BJ (cell line): ENCODE measurements at regions not wholly inside any gene's neighbourhood (a gene's known extent, or its start where the extent isn't known, plus 50 kb on each side); places are given as distances from the start of the nearest gene placed in this dataset.
"Not testable (repeated sequence)": the region's sequence is repeated elsewhere in the genome, so short reads cannot be mapped to it uniquely, and the experiment has no call there.

Source experiments
- CTCF ChIA-PET: fragments of 350-600 bp; formaldehyde crosslinking; extraction: SDS; loops from one replicate; lab custom pipeline; 2021; ENCODE audit warnings: antibody characterized with exemption, inconsistent platforms; lab: Yijun Ruan, JAX
- POLR2A ChIA-PET: fragments of 300-600 bp; sonication (Branson Sonifier 250); formaldehyde crosslinking; extraction: SDS; loops from one replicate; lab custom pipeline; 2021; ENCODE audit warnings: antibody characterized with exemption; lab: Charles Lee
- DNase-seq: peaks from one replicate; pipeline ENCODE4 v3.0.0-alpha.2; 2011; ENCODE audit warnings: low read depth
- H3K27me3 ChIP-seq: 2 replicates; pipeline ENCODE4 v1.6.0; 2011; ENCODE audit warnings: low read length; ENCODE audit not compliant: control insufficient read depth, insufficient read depth
- H3K36me3 ChIP-seq: 2 replicates; pipeline ENCODE4 v1.5.1; 2011; ENCODE audit warnings: low read length; ENCODE audit not compliant: control insufficient read depth, insufficient read depth
- H3K4me3 ChIP-seq: 2 replicates; pipeline ENCODE4 v1.5.1; 2011; ENCODE audit warnings: low read depth, mild to moderate bottlenecking, control low read depth, low read length
- CTCF ChIP-seq: IDR thresholded peaks from 2 replicates; pipeline ENCODE4 v1.5.1; 2011; ENCODE audit warnings: low read depth, mild to moderate bottlenecking, control low read depth, inconsistent platforms, low read length, moderate library complexity; ENCODE audit not compliant: insufficient read depth

DNA sequence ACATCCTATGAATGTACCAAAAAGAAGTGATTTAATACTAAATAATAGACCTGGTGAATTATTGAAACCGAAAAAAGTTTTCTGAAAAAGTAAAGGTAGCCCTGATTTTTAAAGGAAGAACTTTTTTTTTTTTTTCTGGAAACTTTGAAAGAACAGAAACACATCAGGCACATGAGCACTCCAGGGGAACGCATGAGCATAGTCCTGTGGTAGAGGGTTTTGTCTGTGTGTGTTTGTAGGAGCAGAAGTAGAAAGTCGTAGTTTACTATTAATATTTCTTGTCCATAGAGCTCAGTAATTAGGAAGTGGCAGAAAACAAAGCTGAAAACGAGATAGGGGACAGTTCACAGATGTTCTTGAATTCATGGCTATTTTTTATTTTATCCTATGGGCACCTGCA is 1175.9 kb upstream of the B3GALT2 start:
- H3K27me3 ChIP-seq, result no peaks in the 10 kb centered on the region
- no peak for TF ChIP-seq CTCF
- DNase-seq, result no peak
- H3K36me3 ChIP-seq, result no peaks in the 10 kb centered on the region
- ChIA-PET CTCF (no interaction called here), POLR2A (no interaction called here)
- H3K4me3 ChIP-seq, result no peak overlapping the region

DNA sequence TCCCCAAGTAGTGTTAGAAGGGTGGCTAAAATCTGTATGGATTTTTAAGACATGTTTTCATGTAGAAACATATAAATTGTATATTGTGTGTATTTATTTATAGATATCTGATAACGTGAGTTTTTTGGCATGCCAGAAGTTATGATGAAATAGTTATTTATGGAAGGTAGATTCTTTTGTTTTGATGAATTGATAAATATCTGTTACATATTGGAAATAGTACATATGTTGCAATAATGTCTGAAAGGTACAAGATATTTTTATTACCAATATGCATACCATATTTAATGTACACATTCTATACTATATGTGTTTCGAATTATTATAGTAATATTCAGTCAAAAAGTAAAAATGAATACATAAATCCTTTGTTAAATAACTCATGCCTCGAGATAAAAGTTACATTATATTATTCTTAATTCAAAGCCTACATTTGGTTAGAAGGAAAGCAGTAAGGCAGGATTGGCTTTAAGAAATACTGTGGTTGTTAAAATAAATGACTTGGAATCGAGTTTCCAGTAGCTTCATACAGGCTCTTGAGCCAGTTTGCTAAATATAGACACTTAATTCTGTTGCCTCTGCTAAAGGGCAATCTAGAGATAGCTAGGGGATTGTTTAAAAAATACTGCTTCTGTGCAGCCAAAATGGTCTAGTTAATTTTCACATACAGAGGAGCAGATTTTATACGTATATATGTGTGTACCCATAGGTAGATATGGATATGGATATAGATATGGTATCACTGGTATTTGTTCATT is 1175.1 kb upstream of the B3GALT2 start:
- no peak for TF ChIP-seq CTCF
- ChIA-PET POLR2A (no interaction called here), CTCF (no interaction called here)
- H3K36me3 ChIP-seq, result no peaks in the 10 kb centered on the region
- no peak overlapping the region for H3K4me3 ChIP-seq
- no peaks in the 10 kb centered on the region for H3K27me3 ChIP-seq
- no peak for DNase-seq

DNA sequence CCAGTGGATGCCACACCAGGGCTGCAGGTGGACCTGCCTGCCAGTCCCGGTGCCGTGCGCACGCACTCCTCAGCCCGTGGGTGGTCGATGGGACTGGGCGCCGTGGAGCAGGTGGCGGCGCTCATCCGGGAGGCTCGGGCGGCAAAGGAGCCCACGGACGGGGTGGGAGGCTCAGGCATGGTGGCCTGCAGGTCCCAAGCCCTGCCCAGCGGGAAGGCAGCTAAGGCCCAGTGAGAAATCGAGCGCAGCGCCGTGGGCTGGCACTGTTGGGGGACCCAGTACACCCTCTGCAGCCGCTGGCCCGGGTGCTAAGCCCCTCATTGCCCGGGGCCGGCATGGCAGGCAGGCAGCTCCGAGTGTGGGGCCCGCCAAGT is 1171.8 kb upstream of the B3GALT2 start:
- DNase-seq, result no peak
- TF ChIP-seq CTCF, result no peak
- Histone ChIP-seq H3K4me3 (no peak overlapping the region), H3K36me3 (no peaks in the 10 kb centered on the region), H3K27me3 (no peaks in the 10 kb centered on the region)
- POLR2A ChIA-PET, result no interaction called here
- CTCF ChIA-PET, result no interaction called here

DNA sequence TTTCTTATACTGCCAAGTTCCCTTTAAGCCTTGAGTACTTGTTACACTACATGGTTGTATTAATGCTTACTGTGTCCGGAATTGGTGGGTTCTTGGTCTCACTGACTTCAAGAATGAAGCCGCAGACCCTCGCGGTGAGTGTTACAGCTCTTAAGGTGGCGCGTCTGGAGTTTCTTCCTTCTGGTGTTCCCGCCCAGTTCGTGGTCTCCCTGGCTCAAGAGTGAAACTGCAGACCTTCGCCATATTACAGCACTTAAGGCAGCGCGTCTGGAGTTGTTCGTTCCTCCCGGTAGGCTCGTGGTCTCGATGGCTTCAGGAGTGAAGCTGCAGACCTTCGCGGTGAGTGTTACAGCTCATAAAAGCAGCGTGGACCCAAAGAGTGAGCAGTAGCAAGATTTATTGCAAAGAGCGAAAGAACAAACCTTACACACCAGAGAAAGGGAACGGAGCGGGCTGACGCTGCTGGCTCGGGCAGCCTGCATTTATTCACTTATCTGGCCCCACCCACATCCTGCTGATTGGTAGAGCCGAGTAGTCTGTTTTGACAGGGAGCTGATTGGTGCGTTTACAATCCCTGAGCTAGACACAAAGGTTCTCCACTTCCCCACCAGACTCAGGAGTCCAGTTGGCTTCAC is 1171.3 kb upstream of the B3GALT2 start:
- H3K36me3 ChIP-seq, CTCF ChIA-PET, POLR2A ChIA-PET, H3K4me3 ChIP-seq, DNase-seq, H3K27me3 ChIP-seq: not testable (repeated sequence)

DNA sequence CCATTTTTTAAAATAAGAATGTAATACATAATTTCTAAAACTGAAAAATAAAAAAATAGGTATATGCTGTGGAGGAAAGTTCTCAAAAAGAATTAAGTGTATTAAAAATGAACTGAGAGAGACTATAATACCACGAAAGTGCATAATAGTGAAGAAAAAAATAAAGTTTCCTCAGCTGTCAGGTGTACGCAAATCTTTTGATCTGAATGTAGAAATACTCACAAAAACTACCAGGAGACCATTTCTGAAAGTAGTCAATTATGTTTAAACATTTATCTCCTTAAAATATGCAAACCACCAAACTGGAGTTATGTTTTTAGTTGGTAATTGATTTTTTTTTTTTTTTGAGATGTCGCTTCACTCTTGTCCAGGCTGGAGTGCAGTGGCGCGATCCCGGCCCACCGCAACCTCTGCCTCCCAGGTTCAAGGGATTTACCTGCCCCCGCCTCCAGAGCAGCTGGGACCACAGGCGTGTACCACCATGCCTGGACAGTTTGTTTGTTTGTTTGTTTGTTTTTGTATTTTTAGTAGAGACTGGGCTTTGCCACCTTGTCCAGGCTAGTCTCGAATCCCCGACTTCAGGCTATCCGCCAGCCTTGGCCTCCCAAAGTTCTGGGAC is 1169.2 kb upstream of the B3GALT2 start:
- no peak for DNase-seq
- ChIA-PET POLR2A (no interaction called here), CTCF (no interaction called here)
- no peak for TF ChIP-seq CTCF
- Histone ChIP-seq H3K36me3 (no peaks in the 10 kb centered on the region), H3K27me3 (no peaks in the 10 kb centered on the region), H3K4me3 (no peak overlapping the region)
